ENCODE measurements at regions not wholly inside any gene's neighbourhood (a gene's known extent, or its start where the extent isn't known, plus 50 kb on each side); places are given as distances from the start of the nearest gene placed in this dataset.
A peak's percentile ranks its signal among the peaks of the same experiment; 100 is the strongest.

DNA sequence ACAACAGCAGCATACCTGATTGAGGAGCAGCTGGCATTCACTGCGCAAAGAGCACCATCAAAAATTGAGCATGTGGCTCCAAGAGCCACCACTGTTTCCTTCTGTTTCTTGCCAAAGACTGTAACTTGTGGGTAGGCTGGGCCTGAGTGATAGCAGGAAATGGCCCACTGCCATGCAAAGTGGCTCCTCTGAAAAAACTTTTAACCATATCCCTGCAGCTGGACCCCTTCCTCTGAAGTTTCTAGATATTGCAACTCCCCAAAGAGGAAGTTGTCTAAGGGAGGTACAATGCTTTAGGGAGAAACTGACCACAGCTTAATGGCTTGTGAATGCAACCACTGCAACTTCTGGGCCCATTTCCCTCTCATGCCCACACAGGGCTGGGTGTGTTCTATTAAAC, 355.4 kb upstream of the PDE4D start (continued):
- peak; percentile 46; the same call in 1 of the 2 replicates for TF ChIP-seq PKNOX1 (IDR thresholded peaks at IDR 0.05)
- no peak for TF ChIP-seq ZNF24 (IDR thresholded peaks at IDR 0.05)
- TF ChIP-seq, protein P1, sequence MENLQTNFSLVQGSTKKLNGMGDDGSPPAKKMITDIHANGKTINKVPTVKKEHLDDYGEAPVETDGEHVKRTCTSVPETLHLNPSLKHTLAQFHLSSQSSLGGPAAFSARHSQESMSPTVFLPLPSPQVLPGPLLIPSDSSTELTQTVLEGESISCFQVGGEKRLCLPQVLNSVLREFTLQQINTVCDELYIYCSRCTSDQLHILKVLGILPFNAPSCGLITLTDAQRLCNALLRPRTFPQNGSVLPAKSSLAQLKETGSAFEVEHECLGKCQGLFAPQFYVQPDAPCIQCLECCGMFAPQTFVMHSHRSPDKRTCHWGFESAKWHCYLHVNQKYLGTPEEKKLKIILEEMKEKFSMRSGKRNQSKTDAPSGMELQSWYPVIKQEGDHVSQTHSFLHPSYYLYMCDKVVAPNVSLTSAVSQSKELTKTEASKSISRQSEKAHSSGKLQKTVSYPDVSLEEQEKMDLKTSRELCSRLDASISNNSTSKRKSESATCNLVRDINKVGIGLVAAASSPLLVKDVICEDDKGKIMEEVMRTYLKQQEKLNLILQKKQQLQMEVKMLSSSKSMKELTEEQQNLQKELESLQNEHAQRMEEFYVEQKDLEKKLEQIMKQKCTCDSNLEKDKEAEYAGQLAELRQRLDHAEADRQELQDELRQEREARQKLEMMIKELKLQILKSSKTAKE (IDR thresholded peaks at IDR 0.05; ENCODE audit: low read depth, poor library complexity, severe bottlenecking), result no peak
- TF ChIP-seq EP300 (IDR thresholded peaks at IDR 0.05; ENCODE audit: borderline replicate concordance in 1 of 2, control insufficient read depth in 1 of 2, low read depth in 2 of 2, low read length in 2 of 2), result 0 out of 4 replicates have a peak, but pooled peaks of 1 of the 2 experiments have one; percentile 38
- peak; percentile 42; the same call in 1 of the 2 replicates for TF ChIP-seq RELB (IDR thresholded peaks at IDR 0.05; ENCODE audit: low read depth)
- peak in 1 of 2 experiments; percentile 58; a peak in 2 of 4 replicates for TF ChIP-seq ETV6 (conservative IDR thresholded peaks at IDR 0.05 in 1 of 2, IDR thresholded peaks at IDR 0.05 in 1 of 2; ENCODE audit: borderline replicate concordance in 1 of 2, low read depth in 1 of 2)
- no peak for TF ChIP-seq SMARCA5 (IDR thresholded peaks at IDR 0.05)
- TF ChIP-seq ZBTB11 (CRISPR knock-in tag; IDR thresholded peaks at IDR 0.05), result no peak
- peak; percentile 85 for TF ChIP-seq RUNX3 (IDR thresholded peaks at IDR 0.05; ENCODE audit: low read length)
- TF ChIP-seq TCF3 (IDR thresholded peaks at IDR 0.05; ENCODE audit: borderline replicate concordance, insufficient read depth, low read depth, low read length), result no peak
- no peak for TF ChIP-seq STAT3 (IDR thresholded peaks at IDR 0.05; ENCODE audit: low read depth, low read length)
